GM19328 (cell line): ENCODE measurements at regions not wholly inside any gene's neighbourhood (a gene's known extent, or its start where the extent isn't known, plus 50 kb on each side); places are given as distances from the start of the nearest gene placed in this dataset.

Experiments
- ATAC-seq: cut with Tn5 transposase; IDR thresholded peaks from one replicate; pipeline ENCODE4 v1.9.1; 2021; ENCODE audit warnings: mild to moderate bottlenecking, moderate library complexity; ENCODE audit not compliant: unreplicated experiment

GRCh38 chr1:38352869-38353268 is 306.3 kb upstream of the POU3F1 start:
- no peak for ATAC-seq

- ATAC-seq, result no peak
Measured at GRCh38 chr1:38347446-38348175, 301.0 kb upstream of the POU3F1 start.

GRCh38 chr1:38344716-38345115 is 298.1 kb upstream of the POU3F1 start:
- no peak for ATAC-seq

GRCh38 chr1:38341694-38342093 is 295.1 kb upstream of the POU3F1 start:
- ATAC-seq, result no peak

- no peak for ATAC-seq
Measured at GRCh38 chr1:38340409-38340808, 293.8 kb upstream of the POU3F1 start.

GRCh38 chr1:38337711-38338110 is 291.1 kb upstream of the POU3F1 start:
- ATAC-seq, result no peak

- no peak for ATAC-seq
Measured at GRCh38 chr1:38336961-38337360, 290.4 kb upstream of the POU3F1 start.

GRCh38 chr1:38336301-38336923 is 289.8 kb upstream of the POU3F1 start:
- ATAC-seq, result no peak

- ATAC-seq, result no peak
Measured at GRCh38 chr1:38334930-38335592, 288.5 kb upstream of the POU3F1 start.

- no peak for ATAC-seq
Measured at GRCh38 chr1:38332649-38333310, 286.2 kb upstream of the POU3F1 start.

- no peak for ATAC-seq
Measured at GRCh38 chr1:38331496-38332210, 285.1 kb upstream of the POU3F1 start.

GRCh38 chr1:38330799-38331198 is 284.2 kb upstream of the POU3F1 start:
- no peak for ATAC-seq

GRCh38 chr1:38329644-38330043 is 283.1 kb upstream of the POU3F1 start:
- no peak for ATAC-seq

- ATAC-seq, result no peak
Measured at GRCh38 chr1:38328278-38329035, 281.9 kb upstream of the POU3F1 start.

GRCh38 chr1:38327559-38327973 is 281.0 kb upstream of the POU3F1 start:
- no peak for ATAC-seq

- no peak for ATAC-seq
Measured at GRCh38 chr1:38326856-38327255, 280.3 kb upstream of the POU3F1 start.

- no peak for ATAC-seq
Measured at GRCh38 chr1:38326135-38326534, 279.5 kb upstream of the POU3F1 start.

- ATAC-seq, result no peak
Measured at GRCh38 chr1:38312753-38313152, 266.2 kb upstream of the POU3F1 start.

GRCh38 chr1:38310079-38310478 is 263.5 kb upstream of the POU3F1 start:
- ATAC-seq, result no peak

GRCh38 chr1:38308780-38309179 is 262.2 kb upstream of the POU3F1 start:
- no peak for ATAC-seq
